Astrocyte of the hippocampus (primary cell): ENCODE measurements at regions not wholly inside any gene's neighbourhood (a gene's known extent, or its start where the extent isn't known, plus 50 kb on each side); places are given as distances from the start of the nearest gene placed in this dataset.
A peak's percentile ranks its signal among the peaks of the same experiment; 100 is the strongest.
"Not testable (repeated sequence)": the region's sequence is repeated elsewhere in the genome, so short reads cannot be mapped to it uniquely, and the experiment has no call there.

Experiments used
- DNase-seq: peaks from one replicate; pipeline ENCODE4 v3.0.0; 2011; ENCODE audit warnings: low read depth, low spot score

DNA sequence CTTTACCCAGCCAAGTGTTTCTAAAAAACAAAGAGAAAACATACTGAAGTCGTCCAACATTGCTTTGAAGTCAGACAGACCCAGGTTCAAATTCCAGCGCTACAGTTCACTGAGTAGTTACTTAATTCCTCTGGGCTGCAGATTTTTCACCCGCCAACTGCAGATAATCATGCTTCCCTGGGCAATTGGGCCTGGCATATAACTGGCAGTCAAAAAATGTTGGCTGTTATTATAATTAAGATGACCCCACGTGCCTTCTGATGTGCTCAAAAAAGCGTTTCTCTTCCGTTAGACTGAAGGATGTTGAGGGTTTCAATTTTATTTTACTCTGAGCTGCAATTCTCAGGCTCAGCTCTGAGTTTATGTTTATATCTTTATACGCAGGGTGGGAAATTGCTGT lies 156.1 kb upstream of the CITED2 start:
- no peak for DNase-seq

DNA sequence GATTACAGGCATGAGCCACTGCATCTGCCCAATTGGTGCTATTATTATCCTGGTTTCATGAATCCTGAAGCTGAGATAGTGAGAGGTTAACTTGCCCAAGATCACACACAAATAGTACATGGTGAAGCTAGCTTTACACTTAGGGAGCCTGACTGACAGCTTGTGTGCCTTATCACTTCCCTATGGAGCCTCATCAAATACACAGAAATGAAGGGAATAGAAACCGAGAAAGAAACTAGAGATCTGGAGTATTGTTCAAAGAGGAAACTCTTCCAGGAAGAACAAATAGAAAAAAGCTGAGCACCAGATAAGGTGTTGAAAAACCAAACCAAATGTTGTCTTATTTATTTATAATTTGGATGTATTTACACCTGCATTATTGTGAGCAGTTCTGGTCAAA lies 155.0 kb upstream of the CITED2 start:
- DNase-seq = no peak

DNA sequence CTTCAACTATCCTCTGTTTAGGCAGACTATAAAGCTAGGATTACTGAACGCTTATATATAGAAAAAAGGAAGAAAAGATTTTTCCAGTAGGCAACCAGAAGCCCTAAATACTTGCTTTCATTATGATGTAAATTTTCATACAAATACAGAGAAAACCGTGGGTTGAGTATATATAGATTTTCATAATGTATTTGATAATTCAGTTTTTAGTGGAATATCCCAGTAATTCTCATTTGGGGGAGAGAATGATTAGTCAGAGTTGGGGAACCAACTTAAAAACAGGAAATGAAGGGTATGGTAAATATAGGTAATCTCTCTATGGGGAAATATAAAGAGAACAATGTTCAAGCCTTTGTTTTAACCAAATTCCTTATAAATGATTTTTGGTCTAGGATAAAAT lies 154.0 kb upstream of the CITED2 start:
- no peak for DNase-seq

DNA sequence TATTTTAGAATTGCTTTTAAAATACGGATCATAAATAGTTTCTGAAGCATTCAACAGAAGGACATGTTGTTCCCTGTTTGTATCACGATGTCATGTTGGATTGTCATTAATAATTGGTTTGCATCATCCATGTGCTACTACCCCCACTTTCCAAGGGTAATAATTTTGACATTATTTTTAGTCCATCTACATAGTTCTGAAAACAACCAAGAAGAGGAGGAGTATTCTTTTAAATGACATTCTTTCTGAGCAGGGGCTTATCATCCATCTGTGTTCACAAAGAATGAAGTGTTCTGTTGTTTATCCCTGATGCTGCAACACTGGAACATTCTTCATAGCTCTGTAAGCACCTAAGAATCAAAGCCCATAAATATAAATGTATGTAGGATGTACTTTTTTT lies 151.0 kb upstream of the CITED2 start:
- DNase-seq = no peak

DNA sequence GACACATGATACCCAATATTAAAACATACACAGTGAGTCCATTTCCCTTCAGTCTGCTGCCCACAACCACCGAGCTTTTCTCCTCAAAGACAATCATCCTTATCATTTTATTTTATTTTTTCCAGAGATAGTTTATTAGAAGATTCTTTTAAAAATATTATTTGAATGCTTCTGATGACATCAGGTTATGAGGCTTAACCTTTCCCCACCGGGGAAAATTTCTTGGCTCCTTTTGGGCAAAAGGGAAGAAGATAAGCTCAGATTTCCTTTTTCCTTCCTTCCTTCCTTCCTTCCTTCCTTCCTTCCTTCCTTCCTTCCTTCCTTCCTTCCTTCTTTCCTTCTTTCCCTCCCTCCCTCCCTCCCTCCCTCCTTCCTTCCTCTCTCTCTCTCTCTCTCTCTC lies 149.5 kb upstream of the CITED2 start:
- DNase-seq = no peak

DNA sequence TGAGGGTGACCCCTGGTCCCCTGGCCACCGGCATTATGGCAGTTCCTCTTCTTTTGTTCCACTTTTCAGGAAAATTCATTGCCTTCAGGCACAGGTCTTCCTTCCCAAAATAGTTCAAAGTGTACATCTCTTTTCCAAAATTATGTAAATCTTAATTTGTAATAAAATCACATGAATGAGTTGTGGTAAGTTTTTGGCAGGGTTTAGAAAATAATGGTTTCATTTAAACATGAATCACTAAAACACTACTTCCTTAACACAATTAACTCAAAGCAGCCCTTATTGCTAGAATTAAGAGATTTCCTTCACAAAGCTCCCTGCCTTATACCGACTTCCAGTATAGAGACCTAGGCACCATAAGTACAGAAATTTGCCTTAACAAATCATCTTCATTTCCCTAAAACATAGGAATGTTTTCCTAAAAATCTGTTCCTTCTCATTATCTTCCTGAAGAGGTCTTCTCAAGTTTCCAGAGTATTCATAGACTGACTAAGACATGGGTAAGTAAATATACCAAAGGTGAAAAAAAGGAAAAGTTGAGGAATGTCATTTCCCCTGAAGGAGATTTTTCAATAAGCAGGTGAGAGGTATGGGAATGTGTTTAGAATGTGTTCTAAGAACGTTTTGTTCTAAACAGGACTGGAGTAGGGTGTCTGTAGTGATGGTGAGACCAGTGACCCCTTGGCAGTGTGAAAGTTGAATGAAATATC lies 148.2 kb upstream of the CITED2 start:
- DNase-seq = no peak

DNA sequence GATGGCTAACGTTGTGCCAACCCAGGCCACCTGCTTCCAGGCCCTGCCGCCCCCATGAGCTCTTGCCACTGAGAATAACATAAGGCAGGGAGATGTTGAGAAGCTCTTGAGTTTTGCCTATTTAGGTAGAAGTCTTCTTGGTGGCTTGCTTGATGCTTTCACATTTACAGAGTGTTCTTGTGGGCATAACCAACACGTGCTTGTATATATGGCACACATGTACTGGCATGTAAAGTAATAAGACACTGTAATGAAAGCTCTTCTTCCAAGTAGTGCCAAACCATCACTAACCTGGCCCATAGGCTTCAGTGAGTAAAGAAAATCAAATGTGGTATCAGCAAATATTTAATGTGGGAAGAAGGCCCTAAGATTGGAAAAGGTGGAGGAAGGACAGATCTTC lies 146.9 kb upstream of the CITED2 start:
- DNase-seq = no peak

DNA sequence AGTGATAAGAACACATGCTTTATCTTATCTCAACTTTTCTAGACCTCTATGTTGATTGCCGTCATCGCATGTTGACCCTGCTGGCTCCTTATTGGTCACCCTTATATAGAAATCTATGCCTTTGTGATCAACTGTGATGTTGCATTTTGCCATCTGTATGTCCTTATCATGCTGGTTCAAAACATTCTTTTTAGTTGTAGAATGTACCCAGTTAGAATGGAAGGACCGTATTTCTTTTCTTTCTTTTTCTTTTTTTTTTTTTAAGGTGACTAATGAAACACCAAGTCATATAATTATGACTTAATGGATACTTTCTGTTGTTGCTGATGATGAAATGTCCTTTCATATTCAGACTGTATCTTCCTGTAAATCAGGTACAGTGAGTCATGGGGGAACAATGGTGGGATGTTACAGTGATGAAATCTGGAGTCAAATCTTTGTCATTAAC lies 145.9 kb upstream of the CITED2 start:
- DNase-seq = no peak

DNA sequence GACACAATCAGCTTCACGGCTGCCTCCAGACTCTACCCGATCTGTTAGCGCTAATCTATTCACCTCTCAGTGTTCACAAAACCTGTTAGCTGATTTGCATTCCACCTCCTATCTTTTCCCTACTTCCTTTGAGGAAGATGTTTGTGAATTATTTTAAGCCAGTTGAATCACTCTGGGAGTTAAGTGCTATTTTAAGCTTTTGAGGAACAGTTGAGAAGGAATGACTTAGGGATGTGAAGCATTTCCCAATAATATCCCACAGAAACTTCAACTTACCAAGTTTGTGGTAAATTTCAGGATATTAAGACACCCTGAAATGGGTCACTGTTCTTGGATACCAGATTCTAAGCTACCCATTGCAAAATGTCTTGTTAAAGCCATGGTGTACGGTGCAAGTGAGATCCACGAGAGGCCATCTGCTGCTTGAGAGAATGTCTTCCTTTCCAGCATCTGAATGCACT lies 145.2 kb upstream of the CITED2 start:
- no peak for DNase-seq

DNA sequence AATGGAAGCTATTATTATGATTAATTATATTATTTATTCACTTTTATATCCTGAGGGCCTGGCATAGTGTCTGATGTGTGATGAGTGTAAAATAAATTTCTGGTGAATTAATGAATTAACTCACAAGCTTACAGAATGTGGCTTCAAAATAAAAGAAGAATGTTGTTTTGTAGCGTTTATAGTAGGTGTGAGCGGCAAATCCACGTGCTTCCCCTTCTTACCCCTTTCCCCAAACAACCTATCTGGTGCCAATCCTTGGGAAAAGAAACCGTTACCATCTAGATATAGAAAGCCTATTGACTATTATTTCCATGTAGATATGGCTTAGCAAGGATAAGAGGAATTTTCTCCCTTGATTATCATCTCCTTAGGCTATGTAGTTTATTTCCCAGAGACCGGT lies 144.6 kb upstream of the CITED2 start:
- DNase-seq = no peak

DNA sequence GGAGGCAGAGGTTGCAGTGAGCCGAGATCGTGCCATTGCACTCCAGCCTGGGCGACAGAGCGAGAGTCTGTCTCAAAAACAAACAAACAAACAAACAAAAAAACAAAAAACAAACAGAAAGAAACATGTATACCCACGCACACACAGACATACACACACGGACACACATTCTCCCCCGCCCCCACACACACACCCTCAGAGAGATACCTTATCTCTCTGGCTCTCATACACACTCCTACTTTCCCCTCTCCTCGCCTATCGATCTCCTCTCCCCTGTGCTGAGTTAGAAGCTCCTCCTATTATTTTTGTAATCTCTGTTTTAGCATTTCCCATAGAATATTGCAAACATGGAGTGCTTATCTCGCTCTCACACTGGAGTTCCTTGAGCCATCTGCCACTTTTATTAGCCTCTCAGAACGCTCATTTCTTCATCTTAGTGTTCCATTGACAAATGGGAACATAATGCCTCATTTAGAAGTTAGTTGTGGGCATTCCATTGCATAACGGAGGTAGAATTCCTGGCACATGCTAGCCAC lies 144.2 kb upstream of the CITED2 start:
- DNase-seq = no peak

DNA sequence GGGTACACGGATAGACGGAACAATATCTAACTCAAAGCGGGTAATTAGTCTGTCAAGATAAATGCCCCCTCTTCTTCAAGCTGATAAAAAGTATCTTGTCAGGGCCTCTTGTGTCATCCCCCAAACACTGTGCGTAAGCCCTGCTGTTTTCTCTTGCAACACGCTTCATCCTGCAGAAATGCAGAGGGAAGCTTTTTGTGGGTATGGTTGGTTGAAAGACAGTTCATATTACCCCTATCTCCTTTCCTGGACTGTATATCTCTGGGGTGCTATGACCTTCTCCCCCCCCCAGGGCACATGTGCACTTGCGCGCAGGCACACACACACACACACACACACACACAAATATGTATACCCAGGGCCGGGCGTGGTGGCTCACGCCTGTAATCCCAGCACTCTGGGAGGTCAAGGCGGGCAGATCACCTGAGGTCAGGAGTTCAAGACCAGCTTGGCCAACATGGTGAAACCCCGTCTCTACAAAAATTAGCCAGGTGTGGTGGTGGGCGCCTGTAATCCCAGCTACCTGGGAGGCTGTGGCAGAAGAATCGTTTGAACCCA lies 143.6 kb upstream of the CITED2 start:
- DNase-seq = not testable (repeated sequence)

DNA sequence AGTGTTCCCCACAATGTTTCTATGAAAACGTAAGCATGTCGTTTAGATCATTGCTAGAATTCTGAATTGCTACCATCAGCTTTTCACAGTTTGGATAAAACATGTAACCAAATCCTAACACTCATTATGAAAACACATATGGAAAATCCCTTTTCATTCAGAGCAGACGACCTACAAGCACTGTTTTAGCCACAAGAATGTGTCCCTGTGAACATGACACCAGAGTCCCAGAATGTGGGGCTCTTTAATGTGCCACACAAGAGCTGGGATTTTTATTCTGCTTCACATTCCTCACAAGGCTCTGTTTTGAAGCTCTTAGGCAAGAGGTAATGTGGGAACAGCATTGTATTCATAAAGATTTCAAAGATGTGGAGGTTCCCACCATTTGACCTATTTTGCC lies 141.1 kb upstream of the CITED2 start:
- DNase-seq = peak; percentile 68

DNA sequence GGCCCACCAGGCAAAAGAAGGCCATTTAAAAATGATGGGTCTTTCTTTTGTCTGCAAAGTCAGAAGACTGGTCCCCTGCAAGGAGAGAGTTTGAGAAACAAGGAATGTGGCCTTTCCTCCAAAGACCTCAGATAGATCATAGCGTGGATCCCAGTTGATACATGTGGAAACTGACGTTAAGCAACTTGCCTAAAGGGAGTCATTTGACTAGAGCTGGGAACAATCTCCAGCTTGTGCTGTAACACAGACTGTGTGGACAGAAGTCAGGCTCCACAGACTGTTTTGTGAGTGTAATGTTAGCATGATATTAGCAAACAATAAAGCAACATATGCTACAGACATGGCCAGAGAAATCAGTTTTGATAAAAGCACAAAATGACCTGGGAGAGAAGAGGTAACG lies 140.4 kb upstream of the CITED2 start:
- no peak for DNase-seq

DNA sequence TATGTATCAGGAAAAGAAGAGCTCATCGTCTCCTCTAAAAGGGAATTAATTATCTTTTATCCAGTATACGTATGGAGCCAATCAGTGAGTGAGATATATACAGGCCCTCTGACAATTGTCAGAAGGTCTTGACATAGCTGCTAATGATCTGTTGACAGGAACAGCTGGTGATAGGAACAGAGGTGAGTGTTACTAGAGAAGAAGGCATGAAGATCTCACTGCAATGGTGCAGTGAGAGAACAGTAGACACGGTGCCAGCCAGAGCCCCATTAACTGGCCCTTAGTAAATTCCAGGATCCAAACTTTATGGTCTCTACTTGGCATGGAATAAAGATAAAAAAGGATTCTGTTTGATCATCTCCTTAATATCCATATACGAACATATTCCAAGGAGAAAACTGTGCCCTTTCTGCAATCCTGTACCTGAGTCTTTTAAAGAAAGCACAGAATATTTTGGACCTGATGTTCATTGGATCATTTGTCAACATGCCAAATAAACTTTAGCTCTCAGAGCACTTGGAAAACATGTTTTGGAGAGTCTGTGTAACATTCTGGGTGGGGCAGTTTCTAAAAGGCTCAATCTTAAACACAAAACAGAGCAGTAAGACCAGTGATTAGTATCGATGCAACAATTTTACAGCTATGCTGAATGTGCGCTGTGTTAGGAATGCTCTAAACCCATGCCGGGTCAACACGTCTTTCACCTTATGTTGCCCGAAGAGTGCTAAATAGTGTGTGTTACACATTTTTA lies 135.8 kb upstream of the CITED2 start:
- DNase-seq = no peak

DNA sequence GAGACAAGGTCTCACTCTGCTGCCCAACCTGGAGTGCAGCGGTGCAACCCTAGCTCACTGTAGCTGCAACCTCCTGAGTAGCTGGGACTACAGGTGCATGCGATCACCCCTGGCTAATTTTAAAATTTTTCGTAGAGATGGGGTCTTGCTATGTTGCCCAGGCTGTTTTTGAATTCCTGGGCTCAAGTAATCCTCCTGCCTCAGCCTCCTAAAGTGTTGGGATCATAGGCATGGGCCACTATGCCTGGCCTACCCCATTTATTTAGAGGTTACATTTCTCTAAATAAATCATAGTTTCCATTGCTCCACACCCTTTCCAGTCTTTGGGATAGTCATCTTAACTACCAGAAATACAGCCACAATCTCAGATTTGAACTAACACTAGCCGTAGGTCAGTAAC lies 134.7 kb upstream of the CITED2 start:
- no peak for DNase-seq

DNA sequence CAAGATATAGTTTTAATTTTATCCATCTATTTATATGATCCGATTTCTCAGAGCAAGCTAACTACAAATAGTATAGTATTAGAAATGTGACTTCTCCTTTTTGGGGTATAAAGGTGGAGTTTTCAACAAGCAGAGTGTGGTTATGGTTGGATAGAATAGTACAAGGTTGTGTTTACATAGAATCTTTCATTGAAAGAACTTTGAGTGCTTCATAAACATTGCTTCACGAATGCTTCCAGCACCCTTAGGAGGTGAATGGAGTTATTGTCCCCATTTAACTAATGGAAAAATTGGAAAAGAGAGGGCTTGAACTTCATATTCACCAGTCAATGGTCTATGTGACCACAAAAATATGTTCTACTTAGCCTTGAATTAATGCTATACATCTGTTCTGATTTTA lies 134.1 kb upstream of the CITED2 start:
- DNase-seq = no peak

DNA sequence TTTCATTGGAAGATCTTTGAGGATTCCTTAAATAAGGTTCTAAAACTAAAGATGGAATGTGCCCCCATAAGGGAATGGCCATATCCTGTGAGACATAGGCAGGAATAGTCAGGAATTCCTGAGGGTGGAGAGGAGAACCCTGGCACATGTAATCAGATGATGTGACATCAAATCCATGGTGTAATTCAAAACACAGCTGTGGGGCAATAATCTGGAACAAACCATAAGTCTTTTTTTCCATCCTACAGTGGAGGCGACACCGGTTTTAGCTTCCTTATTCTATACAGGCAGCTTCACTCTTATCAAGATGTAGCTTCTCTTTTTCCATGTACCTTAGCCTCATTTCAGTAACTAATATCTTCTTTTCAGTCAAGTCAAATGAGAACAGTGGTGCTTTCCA lies 133.6 kb upstream of the CITED2 start:
- no peak for DNase-seq

DNA sequence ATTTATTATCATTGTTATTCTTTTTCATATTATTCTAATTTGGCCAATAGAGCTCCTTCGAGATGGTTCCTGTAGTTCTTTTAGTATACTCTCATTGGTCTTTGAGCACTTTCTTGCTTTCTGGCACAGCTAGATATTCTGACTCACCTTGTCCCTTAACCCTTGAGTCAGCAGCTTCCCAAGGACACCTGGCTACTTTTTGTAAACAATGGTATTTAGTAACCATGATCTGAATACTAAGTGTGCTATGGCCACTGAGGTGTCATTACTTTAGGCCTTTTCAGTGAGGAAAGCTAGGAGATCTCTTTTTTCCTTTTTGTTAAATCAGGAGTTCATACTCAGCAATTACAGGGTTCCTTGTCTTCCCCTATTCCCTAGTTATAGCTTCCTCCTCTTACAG lies 126.5 kb upstream of the CITED2 start:
- no peak for DNase-seq

DNA sequence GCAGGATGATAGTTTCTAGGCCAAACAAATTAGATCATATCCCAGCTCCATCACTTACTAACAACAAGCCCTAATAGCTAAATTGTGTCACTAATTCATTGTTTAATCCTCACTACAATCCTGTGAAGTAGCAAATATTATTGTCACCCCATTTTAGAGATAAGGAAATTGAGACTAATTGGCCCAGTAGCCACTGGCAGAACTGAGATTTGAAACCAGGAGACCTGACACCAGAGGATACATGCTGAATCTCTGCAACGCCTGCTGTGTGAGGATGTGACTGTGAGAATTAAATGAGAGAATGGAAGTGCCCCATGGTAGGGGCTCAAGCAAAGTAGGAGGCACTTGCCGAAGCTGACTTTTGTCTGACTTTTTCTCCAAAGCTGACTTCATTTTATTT lies 124.3 kb upstream of the CITED2 start:
- DNase-seq = no peak

DNA sequence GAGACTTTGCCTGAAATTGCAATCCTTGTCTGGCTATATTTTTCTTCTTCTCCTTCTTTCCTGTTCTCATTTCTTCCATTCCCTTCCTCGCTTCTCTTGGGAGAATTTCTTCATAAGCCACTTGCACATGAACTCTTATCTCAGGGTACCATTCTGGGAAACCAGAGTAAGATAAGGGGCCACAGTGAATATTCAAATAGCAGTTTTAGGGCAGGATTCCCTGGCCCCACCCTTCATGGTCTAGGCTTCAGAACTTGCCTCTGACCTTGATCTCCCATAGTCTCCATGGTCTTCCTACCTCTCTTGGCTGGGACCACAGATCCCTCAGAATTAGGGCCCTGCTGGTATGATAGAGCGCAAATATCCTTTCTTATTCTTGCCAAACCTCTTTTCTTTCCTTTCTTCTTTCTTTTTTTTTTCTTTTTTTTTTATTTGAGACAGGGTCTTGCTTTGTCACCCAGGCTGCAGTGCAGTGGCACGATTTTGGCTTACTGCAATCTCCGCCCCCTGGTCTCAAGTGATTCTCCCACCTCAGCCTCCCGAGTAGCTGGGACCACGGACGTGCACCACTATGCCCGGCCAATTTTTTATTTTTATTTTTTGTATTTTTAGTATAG lies 123.0 kb upstream of the CITED2 start:
- no peak for DNase-seq

DNA sequence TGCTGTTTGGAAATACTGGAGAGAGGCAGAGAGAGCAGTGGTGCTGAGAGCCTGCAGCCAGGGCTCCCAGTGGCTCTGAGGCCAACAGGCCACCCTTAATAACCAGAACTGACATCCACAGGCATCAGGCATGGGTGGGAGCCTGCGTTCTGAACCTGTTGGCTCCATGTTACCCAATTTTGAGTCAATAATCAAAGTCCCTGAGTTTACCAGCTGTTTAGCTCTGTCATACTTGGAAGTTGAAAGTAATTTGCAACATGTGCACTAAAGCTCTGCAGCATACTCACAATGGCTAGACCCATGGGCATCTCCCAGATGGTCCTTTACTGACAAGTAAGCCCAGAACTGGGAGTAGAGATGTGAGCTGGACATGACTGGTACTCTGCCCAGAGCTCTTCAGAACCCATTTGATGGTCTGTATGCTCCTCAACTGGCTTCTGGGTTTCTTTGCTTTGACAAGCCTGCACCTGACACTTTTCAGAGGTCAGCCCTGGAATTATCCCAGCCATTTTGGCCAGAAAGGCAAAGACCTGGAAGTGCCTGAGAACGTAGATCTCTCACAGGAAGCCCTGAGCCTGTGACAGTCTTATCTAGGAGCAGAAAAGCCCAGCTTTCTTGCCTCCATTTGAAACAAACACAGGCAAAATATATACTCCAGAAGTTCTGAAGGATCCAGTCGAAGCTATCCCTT lies 122.4 kb upstream of the CITED2 start:
- DNase-seq = no peak
